Dedifferentiated amniotic fluid mesenchymal stem cell (primary cell): ENCODE measurements at regions not wholly inside any gene's neighbourhood (a gene's known extent, or its start where the extent isn't known, plus 50 kb on each side); places are given as distances from the start of the nearest gene placed in this dataset.

ENCODE experiments used
- DNase-seq: peaks from one replicate; pipeline ENCODE4 v3.0.0-alpha.2; 2016; ENCODE audit errors: extremely low spot score

- DNase-seq: no peak
Observed at GRCh38 chr2:13103151-13103550, 386.4 kb downstream of the TRIB2 start.

- no peak for DNase-seq
Observed at GRCh38 chr2:13103778-13104493, 387.2 kb downstream of the TRIB2 start.

GRCh38 chr2:13104723-13105122 is 388.0 kb downstream of the TRIB2 start:
- DNase-seq: no peak

GRCh38 chr2:13106302-13106701 is 389.6 kb downstream of the TRIB2 start:
- DNase-seq: no peak

- no peak for DNase-seq
Observed at GRCh38 chr2:13109516-13109915, 392.8 kb downstream of the TRIB2 start.

GRCh38 chr2:13110825-13111224 is 394.1 kb downstream of the TRIB2 start:
- DNase-seq: no peak

GRCh38 chr2:13113002-13113401 is 396.3 kb downstream of the TRIB2 start:
- no peak for DNase-seq

- DNase-seq: no peak
Observed at GRCh38 chr2:13114391-13114790, 397.7 kb downstream of the TRIB2 start.

GRCh38 chr2:13115643-13116042 is 398.9 kb downstream of the TRIB2 start:
- no peak for DNase-seq

- DNase-seq: no peak
Observed at GRCh38 chr2:13121096-13121495, 404.4 kb downstream of the TRIB2 start.

- no peak for DNase-seq
Observed at GRCh38 chr2:13128139-13128538, 411.4 kb downstream of the TRIB2 start.

- no peak for DNase-seq
Observed at GRCh38 chr2:13135369-13135768, 418.6 kb downstream of the TRIB2 start.

- DNase-seq: no peak
Observed at GRCh38 chr2:13135856-13136255, 419.1 kb downstream of the TRIB2 start.

- no peak for DNase-seq
Observed at GRCh38 chr2:13137679-13138078, 420.9 kb downstream of the TRIB2 start.

GRCh38 chr2:13141315-13141714 is 424.6 kb downstream of the TRIB2 start:
- no peak for DNase-seq

- DNase-seq: no peak
Observed at GRCh38 chr2:13143451-13143850, 426.7 kb downstream of the TRIB2 start.

GRCh38 chr2:13156916-13157315 is 440.2 kb downstream of the TRIB2 start:
- DNase-seq: no peak

- DNase-seq: no peak
Observed at GRCh38 chr2:13158466-13158865, 441.7 kb downstream of the TRIB2 start.

- no peak for DNase-seq
Observed at GRCh38 chr2:13180729-13181128, 464.0 kb downstream of the TRIB2 start.

- DNase-seq: no peak
Observed at GRCh38 chr2:13193075-13193474, 476.3 kb downstream of the TRIB2 start.

GRCh38 chr2:13193900-13194299 is 477.2 kb downstream of the TRIB2 start:
- DNase-seq: peak; percentile 43

- no peak for DNase-seq
Observed at GRCh38 chr2:13195270-13195669, 478.5 kb downstream of the TRIB2 start.

GRCh38 chr2:13197248-13197647 is 480.5 kb downstream of the TRIB2 start:
- DNase-seq: no peak

- no peak for DNase-seq
Observed at GRCh38 chr2:13201924-13202323, 485.2 kb downstream of the TRIB2 start.
